ENCODE measurements at regions not wholly inside any gene's neighbourhood (a gene's known extent, or its start where the extent isn't known, plus 50 kb on each side); places are given as distances from the start of the nearest gene placed in this dataset.
"Not testable (repeated sequence)": the region's sequence is repeated elsewhere in the genome, so short reads cannot be mapped to it uniquely, and the experiment has no call there.

DNA sequence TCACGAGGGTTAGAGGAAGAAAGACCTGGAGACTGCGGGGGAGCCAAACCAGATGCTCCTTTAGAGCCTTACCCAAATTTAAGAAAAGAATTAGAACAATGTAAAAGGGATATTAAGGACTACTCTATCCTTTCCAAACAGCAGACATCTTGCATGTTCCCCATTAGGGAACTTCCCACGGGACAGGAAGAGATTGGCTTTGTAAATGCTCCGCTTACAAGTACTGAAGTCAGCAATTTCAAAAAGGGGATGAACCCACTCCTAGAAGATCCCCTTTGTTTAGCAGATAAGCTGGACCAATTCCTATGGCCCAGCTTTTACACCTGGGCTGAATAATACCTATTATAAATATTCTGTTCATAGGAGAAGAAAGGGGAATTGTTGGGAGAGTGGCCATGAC is 74.2 kb downstream of the APOBEC1 start:
- H3K4me1 ChIP-seq: peaks cover 0 to 8% of the 10 kb centered on the region in 2 donors
- no peak overlapping the region for H3K27ac ChIP-seq
- TF ChIP-seq, protein P1, sequence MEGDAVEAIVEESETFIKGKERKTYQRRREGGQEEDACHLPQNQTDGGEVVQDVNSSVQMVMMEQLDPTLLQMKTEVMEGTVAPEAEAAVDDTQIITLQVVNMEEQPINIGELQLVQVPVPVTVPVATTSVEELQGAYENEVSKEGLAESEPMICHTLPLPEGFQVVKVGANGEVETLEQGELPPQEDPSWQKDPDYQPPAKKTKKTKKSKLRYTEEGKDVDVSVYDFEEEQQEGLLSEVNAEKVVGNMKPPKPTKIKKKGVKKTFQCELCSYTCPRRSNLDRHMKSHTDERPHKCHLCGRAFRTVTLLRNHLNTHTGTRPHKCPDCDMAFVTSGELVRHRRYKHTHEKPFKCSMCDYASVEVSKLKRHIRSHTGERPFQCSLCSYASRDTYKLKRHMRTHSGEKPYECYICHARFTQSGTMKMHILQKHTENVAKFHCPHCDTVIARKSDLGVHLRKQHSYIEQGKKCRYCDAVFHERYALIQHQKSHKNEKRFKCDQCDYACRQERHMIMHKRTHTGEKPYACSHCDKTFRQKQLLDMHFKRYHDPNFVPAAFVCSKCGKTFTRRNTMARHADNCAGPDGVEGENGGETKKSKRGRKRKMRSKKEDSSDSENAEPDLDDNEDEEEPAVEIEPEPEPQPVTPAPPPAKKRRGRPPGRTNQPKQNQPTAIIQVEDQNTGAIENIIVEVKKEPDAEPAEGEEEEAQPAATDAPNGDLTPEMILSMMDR (IDR thresholded peaks at IDR 0.05): no peak
- H3K9me3 ChIP-seq: no peaks in the 10 kb centered on the region
- intact Hi-C loops (cut with DNase I): no loop called here
- H3K4me3 ChIP-seq: no peak overlapping the region
- ATAC-seq (no peak), DNase-seq (no peak)
- no peaks in the 10 kb centered on the region for H3K36me3 ChIP-seq
- no peaks in the 10 kb centered on the region for H3K27me3 ChIP-seq

DNA sequence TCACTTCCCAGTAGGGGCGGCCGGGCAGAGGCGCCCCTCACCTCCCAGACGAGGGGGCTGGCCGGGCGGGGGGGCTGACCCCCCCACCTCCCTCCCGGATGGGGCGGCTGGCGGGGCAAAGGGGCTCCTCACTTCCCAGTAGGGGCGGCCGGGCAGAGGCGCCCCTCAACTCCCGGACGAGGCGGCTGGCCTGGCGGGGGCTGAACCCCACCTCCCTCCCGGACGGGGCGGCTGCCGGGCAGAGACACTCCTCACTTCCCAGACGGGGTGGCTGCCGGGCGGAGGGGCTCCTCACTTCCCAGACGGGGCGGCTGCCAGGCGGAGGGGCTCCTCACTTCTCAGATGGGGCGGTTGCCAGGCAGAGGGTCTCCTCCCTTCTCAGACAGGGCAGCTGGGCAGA is 75.6 kb downstream of the APOBEC1 start:
- H3K4me3 ChIP-seq; H3K4me1 ChIP-seq; ATAC-seq; intact Hi-C loops (cut with DNase I); H3K27me3 ChIP-seq; H3K36me3 ChIP-seq; H3K27ac ChIP-seq; H3K9me3 ChIP-seq: not testable (repeated sequence)
- DNase-seq: peak in 1 of 4 donors; percentile 58

DNA sequence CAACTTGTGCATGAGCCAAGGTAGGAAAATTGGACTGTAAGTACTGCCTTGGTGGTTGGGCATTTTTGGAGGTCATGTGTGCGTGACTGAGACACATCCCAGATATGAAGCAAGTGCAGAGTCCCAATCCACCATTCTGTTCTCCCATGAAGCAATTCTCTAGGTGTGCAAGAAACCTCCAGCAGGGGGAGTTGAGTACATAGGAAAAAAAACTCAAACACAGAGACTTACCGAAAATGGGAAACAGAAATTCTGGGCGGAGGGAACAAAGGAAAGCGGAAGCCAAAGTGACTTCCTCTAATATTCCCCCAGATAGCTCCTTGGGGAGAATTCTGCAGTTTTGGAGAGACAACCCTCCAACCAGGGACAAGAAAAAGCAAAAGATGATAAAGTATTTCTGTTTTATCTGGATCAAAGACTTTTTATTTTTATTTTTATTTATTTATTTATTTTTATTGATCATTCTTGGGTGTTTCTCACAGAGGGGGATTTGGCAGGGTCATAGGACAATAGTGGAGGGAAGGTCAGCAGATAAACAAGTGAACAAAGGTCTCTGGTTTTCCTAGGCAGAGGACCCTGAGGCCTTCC is 76.9 kb downstream of the APOBEC1 start:
- H3K4me3 ChIP-seq; intact Hi-C loops (cut with DNase I); H3K27me3 ChIP-seq; H3K36me3 ChIP-seq; H3K9me3 ChIP-seq; H3K27ac ChIP-seq; H3K4me1 ChIP-seq: not testable (repeated sequence)
- TF ChIP-seq, protein P1 (IDR thresholded peaks at IDR 0.05): peak; percentile 60 to 67
- ATAC-seq: peak; percentile 91
- peak in 3 of 4 donors; percentile 6 to 46 (median 8) for DNase-seq

DNA sequence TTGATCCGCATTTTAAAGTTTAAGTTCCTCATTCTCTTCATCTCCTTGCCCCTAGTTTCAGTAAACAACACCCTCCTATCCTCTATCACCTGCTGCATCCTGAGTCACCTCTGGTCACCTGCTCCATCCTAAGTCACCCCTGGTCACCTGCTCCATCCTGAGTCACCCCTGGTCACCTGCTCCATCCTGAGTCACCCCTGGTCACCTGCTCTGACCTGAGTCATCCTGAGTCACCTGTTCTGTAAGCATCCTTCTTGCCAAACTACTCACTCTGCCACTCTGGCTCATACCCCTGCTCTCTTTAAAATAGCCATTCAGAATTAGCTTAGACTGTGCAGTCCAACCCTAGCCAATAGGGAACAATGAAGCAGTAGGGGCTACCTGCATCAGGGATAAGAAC is 80.6 kb upstream of the CD163 start:
- H3K27me3 ChIP-seq; H3K4me1 ChIP-seq; H3K36me3 ChIP-seq; H3K4me3 ChIP-seq; intact Hi-C loops (cut with DNase I); H3K9me3 ChIP-seq: not testable (repeated sequence)
- DNase-seq (peak in 1 of 4 donors; percentile 54), ATAC-seq (peak; percentile 78)
- peak overlapping the region in 1 of 2 donors; percentile 63 for H3K27ac ChIP-seq

DNA sequence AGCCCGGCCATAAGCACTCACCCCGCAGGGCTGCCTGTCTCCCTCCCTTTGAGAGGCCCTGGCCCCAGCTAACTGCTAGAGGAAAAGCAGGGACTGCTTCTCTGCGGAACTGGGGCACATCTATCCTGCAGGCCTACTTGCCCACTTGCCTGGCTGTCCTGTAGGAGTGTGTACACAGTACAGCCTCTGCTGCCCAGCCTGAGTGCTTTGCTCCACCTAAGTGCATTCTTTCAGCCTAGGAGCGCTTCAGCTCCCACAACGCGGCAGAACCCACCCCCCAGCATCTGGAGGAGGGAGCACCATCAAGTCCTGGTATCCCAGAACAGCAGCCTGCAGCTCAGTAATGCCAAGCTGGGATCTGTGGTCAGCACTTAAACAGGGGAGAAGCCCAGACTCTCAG is 79.9 kb upstream of the CD163 start:
- ATAC-seq (peak; percentile 97), DNase-seq (peak in 1 of 4 donors; percentile 54)
- Histone ChIP-seq H3K4me1 (peaks cover 0 to 3% of the 10 kb centered on the region in 2 donors), H3K27me3 (no peaks in the 10 kb centered on the region), H3K36me3 (no peaks in the 10 kb centered on the region), H3K4me3 (no peak overlapping the region), H3K9me3 (peaks cover 0 to 15% of the 10 kb centered on the region in 2 donors), H3K27ac (peak overlapping the region; percentile 13 to 63)
- TF ChIP-seq, protein P1 (IDR thresholded peaks at IDR 0.05): no peak
- intact Hi-C loops (cut with DNase I): no loop called here

DNA sequence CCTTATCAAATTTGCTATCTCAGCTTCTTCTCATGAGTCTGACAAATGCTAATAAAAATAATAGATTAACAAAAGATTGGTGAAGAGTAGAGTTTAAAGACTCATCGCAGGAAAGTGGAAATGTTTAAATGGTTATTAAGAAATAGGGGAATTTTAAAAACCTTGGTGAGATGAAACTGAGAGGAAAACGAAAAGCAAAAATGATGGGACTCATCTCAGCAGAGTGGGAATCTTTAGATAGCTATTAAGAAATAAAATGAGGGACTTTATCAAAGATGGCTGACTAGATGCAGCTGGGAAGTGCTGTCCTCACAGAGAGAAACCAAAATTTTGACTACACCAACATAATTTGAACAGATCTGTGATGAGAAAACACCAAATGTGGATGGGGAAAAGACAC is 79.2 kb upstream of the CD163 start:
- no peaks in the 10 kb centered on the region for H3K4me1 ChIP-seq
- no peak overlapping the region for H3K27ac ChIP-seq
- H3K27me3 ChIP-seq: no peaks in the 10 kb centered on the region
- no peak for ATAC-seq
- no peak overlapping the region for H3K4me3 ChIP-seq
- TF ChIP-seq, protein P1 (IDR thresholded peaks at IDR 0.05): no peak
- no peak for DNase-seq
- intact Hi-C loops (cut with DNase I): no loop called here
- no peaks in the 10 kb centered on the region for H3K36me3 ChIP-seq
- peaks cover 0 to 15% of the 10 kb centered on the region in 2 donors for H3K9me3 ChIP-seq

Measured in left lung (tissue), 4 donors.